Body of pancreas (tissue), 4 donors: ENCODE measurements at regions not wholly inside any gene's neighbourhood (a gene's known extent, or its start where the extent isn't known, plus 50 kb on each side); places are given as distances from the start of the nearest gene placed in this dataset.

Source experiments
- ATAC-seq: fragments of 150-250 bp; one replicate; pipeline ENCODE4 v1.9.1; 2016
- DNase-seq, 4 donors: peaks; one replicate each; pipeline ENCODE4 v3.0.0-alpha.2; 2019
- H3K27ac ChIP-seq, 4 donors: fragments of 200-600 bp; sonication (generic); 1 replicate in 3 of 4; 2 replicates in 1 of 4; pipeline versions ENCODE4 v1.5.1 to v1.6.1; 2016 to 2019; ENCODE audit warnings: mild to moderate bottlenecking in 1 of 4, mixed read lengths in 1 of 4, moderate library complexity in 1 of 4
- H3K27me3 ChIP-seq, 2 donors: fragments of 200-600 bp; sonication (generic); one replicate each; pipeline ENCODE4 v1.6.0; 2016; ENCODE audit warnings: mild to moderate bottlenecking in 1 of 2
- H3K36me3 ChIP-seq, 2 donors: fragments of 200-600 bp; sonication (generic); replicated peaks in 1 of 2; 2 replicates each; pipeline ENCODE4 v1.5.1; 2016; ENCODE audit warnings: low read depth in 2 of 2; ENCODE audit not compliant: insufficient read depth in 1 of 2
- H3K4me1 ChIP-seq: fragments of 200-600 bp; sonication (generic); one replicate; pipeline ENCODE4 v1.6.0; 2016
- H3K4me3 ChIP-seq, 2 donors: fragments of 200-600 bp; sonication (generic); 1 replicate in 1 of 2; 2 replicates in 1 of 2; pipeline ENCODE4 v1.5.1; 2016 to 2019
- H3K9me3 ChIP-seq, 3 donors: fragments of 200-600 bp; sonication (generic); 1 replicate in 2 of 3; 2 replicates in 1 of 3; pipeline ENCODE4 v1.5.1; 2016
- CTCF ChIP-seq, 7 experiments: fragments of 450-650 bp in 4 of 7; fragments of 200-600 bp in 3 of 7; sonication (generic) in 3 of 7; IDR thresholded peaks; one replicate each; pipeline ENCODE4 v1.5.1; 2016 to 2019; ENCODE audit warnings: antibody characterized with exemption in 7 of 7
- POLR2A ChIP-seq, 3 donors: fragments of 450-650 bp; IDR thresholded peaks; one replicate each; pipeline ENCODE4 v1.6.1; 2016; ENCODE audit warnings: antibody characterized with exemption in 3 of 3, mild to moderate bottlenecking in 2 of 3
- WGBS, 2 donors: methylation state at CpG; one replicate each; pipeline ENCODE4 v1.1.5; 2017; 5-methylcytosine and 5-hydroxymethylcytosine counted together
- intact Hi-C: fragments of 100-400 bp; cut with DNase I; formaldehyde crosslinking; loops from one replicate; pipeline ENCODE4 v1.15.1; 2023

- H3K4me3 ChIP-seq = no peak overlapping the region
- H3K27me3 ChIP-seq = no peaks in the 10 kb centered on the region
- intact Hi-C loops = no loop called here
- no peak for TF ChIP-seq POLR2A (IDR thresholded peaks at IDR 0.05)
- TF ChIP-seq CTCF (IDR thresholded peaks at IDR 0.05) = no peak
- H3K36me3 ChIP-seq = no peaks in the 10 kb centered on the region
- ATAC-seq (no peak), DNase-seq (no peak)
- H3K27ac ChIP-seq = no peak overlapping the region
- no peaks in the 10 kb centered on the region for H3K4me1 ChIP-seq
- no peaks in the 10 kb centered on the region for H3K9me3 ChIP-seq
- WGBS, 2 donors = 60 to 62% methylated on average over 2 of the region's 2 CpGs
Measured at GRCh38 chr1:198397208-198397808, 143.2 kb downstream of the ATP6V1G3 start.

GRCh38 chr1:198391393-198392020 lies 149.0 kb downstream of the ATP6V1G3 start:
- no peak for ATAC-seq
- Histone ChIP-seq H3K27me3 (no peaks in the 10 kb centered on the region), H3K9me3 (no peaks in the 10 kb centered on the region), H3K36me3 (no peaks in the 10 kb centered on the region), H3K27ac (no peak overlapping the region), H3K4me3 (no peak overlapping the region), H3K4me1 (no peaks in the 10 kb centered on the region)
- DNase-seq = no peak
- intact Hi-C loops = no loop called here
- WGBS, 2 donors = 73 to 74% methylated on average over 10 of the region's 10 CpGs
- TF ChIP-seq CTCF (IDR thresholded peaks at IDR 0.05) = no peak
- no peak for TF ChIP-seq POLR2A (IDR thresholded peaks at IDR 0.05)

- no peak overlapping the region for H3K4me3 ChIP-seq
- DNase-seq (no peak), ATAC-seq (no peak)
- WGBS, 2 donors = 49 to 54% methylated on average over 3 of the region's 3 CpGs
- H3K9me3 ChIP-seq = no peaks in the 10 kb centered on the region
- H3K36me3 ChIP-seq = no peaks in the 10 kb centered on the region
- no peak overlapping the region for H3K27ac ChIP-seq
- no peaks in the 10 kb centered on the region for H3K4me1 ChIP-seq
- H3K27me3 ChIP-seq = no peaks in the 10 kb centered on the region
- TF ChIP-seq CTCF (IDR thresholded peaks at IDR 0.05) (no peak), POLR2A (IDR thresholded peaks at IDR 0.05) (no peak)
- intact Hi-C loops = no loop called here
Measured at GRCh38 chr1:198387587-198387986, 152.9 kb downstream of the ATP6V1G3 start.

- intact Hi-C loops = no loop called here
- Histone ChIP-seq H3K27ac (no peak overlapping the region), H3K4me1 (no peaks in the 10 kb centered on the region), H3K36me3 (no peaks in the 10 kb centered on the region), H3K27me3 (no peaks in the 10 kb centered on the region), H3K9me3 (peaks cover 0 to 6% (median 0%) of the 10 kb centered on the region in 3 donors), H3K4me3 (no peak overlapping the region)
- TF ChIP-seq POLR2A (IDR thresholded peaks at IDR 0.05) (no peak), CTCF (IDR thresholded peaks at IDR 0.05) (no peak)
- no peak for ATAC-seq
- DNase-seq = no peak
Measured at GRCh38 chr1:198380275-198380674, 160.2 kb downstream of the ATP6V1G3 start.

- Histone ChIP-seq H3K4me1 (no peaks in the 10 kb centered on the region), H3K27ac (no peak overlapping the region), H3K4me3 (no peak overlapping the region), H3K36me3 (no peaks in the 10 kb centered on the region), H3K9me3 (peaks cover 0 to 6% (median 0%) of the 10 kb centered on the region in 3 donors), H3K27me3 (no peaks in the 10 kb centered on the region)
- intact Hi-C loops = no loop called here
- TF ChIP-seq CTCF (IDR thresholded peaks at IDR 0.05) = no peak
- no peak for TF ChIP-seq POLR2A (IDR thresholded peaks at IDR 0.05)
- ATAC-seq = no peak
- DNase-seq = no peak
Measured at GRCh38 chr1:198377702-198378101, 162.8 kb downstream of the ATP6V1G3 start.
